ENCODE measurements at regions not wholly inside any gene's neighbourhood (a gene's known extent, or its start where the extent isn't known, plus 50 kb on each side); places are given as distances from the start of the nearest gene placed in this dataset.

DNA sequence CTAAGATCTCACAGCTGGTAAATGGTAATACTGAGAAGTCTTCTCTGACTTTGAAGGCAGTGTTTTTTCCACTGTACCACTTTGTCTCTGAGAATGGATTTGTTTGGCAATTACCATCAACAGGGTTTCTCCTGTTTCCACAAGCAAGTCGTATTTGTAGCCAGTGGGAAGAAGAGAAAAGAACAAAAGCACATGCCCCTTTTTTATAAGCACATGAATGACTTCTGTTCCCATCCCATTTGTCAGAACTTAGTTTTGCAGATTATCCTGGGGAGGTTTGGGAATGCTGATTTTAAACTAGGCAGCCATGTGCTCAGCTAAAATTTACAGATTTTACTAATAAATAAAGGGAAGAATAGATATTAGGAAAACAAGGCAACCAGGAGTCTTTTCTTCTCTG is 92.9 kb upstream of the ZSWIM2 start:
- TF ChIP-seq, protein P1, sequence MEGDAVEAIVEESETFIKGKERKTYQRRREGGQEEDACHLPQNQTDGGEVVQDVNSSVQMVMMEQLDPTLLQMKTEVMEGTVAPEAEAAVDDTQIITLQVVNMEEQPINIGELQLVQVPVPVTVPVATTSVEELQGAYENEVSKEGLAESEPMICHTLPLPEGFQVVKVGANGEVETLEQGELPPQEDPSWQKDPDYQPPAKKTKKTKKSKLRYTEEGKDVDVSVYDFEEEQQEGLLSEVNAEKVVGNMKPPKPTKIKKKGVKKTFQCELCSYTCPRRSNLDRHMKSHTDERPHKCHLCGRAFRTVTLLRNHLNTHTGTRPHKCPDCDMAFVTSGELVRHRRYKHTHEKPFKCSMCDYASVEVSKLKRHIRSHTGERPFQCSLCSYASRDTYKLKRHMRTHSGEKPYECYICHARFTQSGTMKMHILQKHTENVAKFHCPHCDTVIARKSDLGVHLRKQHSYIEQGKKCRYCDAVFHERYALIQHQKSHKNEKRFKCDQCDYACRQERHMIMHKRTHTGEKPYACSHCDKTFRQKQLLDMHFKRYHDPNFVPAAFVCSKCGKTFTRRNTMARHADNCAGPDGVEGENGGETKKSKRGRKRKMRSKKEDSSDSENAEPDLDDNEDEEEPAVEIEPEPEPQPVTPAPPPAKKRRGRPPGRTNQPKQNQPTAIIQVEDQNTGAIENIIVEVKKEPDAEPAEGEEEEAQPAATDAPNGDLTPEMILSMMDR (IDR thresholded peaks at IDR 0.05): no peak
- no peak for TF ChIP-seq POLR2A (IDR thresholded peaks at IDR 0.05)

Measured in uterus (tissue), 2 donors.